ENCODE measurements at regions not wholly inside any gene's neighbourhood (a gene's known extent, or its start where the extent isn't known, plus 50 kb on each side); places are given as distances from the start of the nearest gene placed in this dataset.
"Not testable (repeated sequence)": the region's sequence is repeated elsewhere in the genome, so short reads cannot be mapped to it uniquely, and the experiment has no call there.

DNA sequence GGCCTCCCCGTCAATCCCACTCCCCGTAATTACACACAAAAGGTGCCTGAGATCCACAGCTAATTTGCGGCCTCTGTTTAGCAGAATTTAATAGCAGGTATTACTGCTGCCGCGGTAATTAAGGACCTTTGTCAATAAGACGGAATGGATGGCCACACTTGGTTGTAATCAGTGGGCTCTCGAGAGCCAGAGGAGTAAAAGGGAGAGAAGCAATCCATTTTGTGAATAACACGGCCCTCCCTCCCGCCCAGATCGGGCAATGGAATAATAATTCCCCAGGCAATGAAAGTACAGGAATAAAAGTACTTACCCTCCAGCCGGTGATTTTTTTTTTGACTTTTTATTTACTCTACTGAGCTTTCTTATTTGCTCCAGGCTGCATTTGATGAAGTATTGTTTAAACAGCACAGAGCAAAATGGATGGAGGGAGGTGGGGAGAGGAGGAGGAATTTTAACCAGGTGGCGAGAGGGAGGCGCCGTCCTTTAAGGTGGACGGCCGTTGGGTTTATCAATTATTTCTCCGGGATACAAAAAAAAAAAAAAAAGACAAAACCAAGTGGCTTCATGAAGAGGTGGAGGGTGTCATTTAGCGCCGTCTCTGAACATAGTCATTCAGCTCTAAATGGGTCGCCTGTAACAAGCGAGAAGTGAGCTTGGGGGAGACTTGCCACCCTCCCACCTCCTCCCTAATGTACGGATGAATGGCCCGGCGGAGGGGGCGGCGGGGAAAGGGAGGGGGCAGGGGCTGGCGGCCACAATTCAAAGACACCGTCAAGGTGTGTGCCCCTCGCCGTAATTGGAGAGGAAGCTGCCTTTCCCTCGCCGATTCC lies 120.3 kb downstream of the BUB3 start:
- Histone ChIP-seq H3K4me1 (ENCODE audit: insufficient read depth, poor library complexity, severe bottlenecking) (no peaks in the 10 kb centered on the region), H3K27me3 (ENCODE audit: insufficient read depth, poor library complexity, severe bottlenecking) (peaks cover 10% of the 10 kb centered on the region), H3K36me3 (ENCODE audit: low read depth) (no peaks in the 10 kb centered on the region), H3K9me3 (ENCODE audit: severe bottlenecking) (no peaks in the 10 kb centered on the region), H3K4me3 (ENCODE audit: severe bottlenecking) (no peak overlapping the region), H3K27ac (ENCODE audit: poor library complexity, severe bottlenecking) (no peak overlapping the region)
- ATAC-seq (ENCODE audit: low read depth) (no peak), DNase-seq (ENCODE audit: low spot score) (no peak)
- TF ChIP-seq, protein P1, sequence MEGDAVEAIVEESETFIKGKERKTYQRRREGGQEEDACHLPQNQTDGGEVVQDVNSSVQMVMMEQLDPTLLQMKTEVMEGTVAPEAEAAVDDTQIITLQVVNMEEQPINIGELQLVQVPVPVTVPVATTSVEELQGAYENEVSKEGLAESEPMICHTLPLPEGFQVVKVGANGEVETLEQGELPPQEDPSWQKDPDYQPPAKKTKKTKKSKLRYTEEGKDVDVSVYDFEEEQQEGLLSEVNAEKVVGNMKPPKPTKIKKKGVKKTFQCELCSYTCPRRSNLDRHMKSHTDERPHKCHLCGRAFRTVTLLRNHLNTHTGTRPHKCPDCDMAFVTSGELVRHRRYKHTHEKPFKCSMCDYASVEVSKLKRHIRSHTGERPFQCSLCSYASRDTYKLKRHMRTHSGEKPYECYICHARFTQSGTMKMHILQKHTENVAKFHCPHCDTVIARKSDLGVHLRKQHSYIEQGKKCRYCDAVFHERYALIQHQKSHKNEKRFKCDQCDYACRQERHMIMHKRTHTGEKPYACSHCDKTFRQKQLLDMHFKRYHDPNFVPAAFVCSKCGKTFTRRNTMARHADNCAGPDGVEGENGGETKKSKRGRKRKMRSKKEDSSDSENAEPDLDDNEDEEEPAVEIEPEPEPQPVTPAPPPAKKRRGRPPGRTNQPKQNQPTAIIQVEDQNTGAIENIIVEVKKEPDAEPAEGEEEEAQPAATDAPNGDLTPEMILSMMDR (IDR thresholded peaks at IDR 0.05; ENCODE audit: poor library complexity, severe bottlenecking), result no peak

DNA sequence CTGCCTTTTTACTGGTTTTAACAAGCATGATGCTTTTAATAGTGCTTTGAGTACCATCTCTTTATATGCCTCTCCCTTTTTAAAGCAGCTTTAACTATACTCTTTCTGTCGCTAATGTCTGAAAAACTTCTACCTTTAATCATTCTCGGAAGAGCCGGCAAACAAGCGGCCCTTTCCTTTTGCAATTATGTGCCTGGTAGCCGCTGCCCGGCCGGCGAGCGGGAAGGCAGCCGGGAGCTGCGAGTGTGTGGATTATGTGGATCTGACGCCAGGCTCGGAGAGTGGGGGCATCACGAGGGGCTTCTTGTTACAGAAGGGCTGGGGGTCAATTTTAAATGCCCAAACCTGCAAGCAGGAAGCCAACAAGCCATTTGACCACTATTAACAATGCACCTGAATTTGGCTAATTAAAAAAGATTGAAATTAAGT lies 120.9 kb downstream of the BUB3 start:
- 0 out of 3 replicates have a peak, but pooled peaks have one; percentile 17 for ATAC-seq (ENCODE audit: low read depth)
- Histone ChIP-seq H3K4me3 (ENCODE audit: severe bottlenecking) (no peak overlapping the region), H3K27ac (ENCODE audit: poor library complexity, severe bottlenecking) (no peak overlapping the region), H3K9me3 (ENCODE audit: severe bottlenecking) (no peaks in the 10 kb centered on the region), H3K4me1 (ENCODE audit: insufficient read depth, poor library complexity, severe bottlenecking) (no peaks in the 10 kb centered on the region), H3K36me3 (ENCODE audit: low read depth) (no peaks in the 10 kb centered on the region), H3K27me3 (ENCODE audit: insufficient read depth, poor library complexity, severe bottlenecking) (peaks cover 10% of the 10 kb centered on the region)
- TF ChIP-seq, protein P1 (IDR thresholded peaks at IDR 0.05; ENCODE audit: poor library complexity, severe bottlenecking), result no peak
- DNase-seq (ENCODE audit: low spot score), result no peak

DNA sequence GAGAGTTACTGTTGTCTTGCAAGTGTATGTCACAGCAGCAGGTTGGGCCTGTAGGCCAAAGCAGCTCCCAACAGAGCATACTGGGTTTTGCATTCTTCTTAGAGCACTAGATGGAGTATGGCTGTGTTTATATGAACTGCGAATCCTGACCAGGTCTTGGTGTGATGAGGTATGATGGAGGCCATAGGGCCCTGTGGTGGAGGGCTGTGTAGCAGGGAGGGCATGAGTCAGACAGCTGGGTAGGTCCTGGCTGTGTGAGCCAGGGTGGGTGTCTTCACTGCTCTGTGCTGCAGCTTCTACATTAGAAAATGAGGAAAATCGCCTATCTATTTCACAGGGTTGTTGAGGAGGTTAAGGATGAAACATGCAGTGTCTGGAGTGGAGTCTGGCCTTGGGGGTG lies 124.2 kb downstream of the BUB3 start:
- H3K36me3 ChIP-seq (ENCODE audit: low read depth), result no peaks in the 10 kb centered on the region
- H3K4me1 ChIP-seq (ENCODE audit: insufficient read depth, poor library complexity, severe bottlenecking), result no peaks in the 10 kb centered on the region
- DNase-seq (ENCODE audit: low spot score) (no peak), ATAC-seq (ENCODE audit: low read depth) (no peak)
- TF ChIP-seq, protein P1 (IDR thresholded peaks at IDR 0.05; ENCODE audit: poor library complexity, severe bottlenecking), result no peak
- H3K27ac ChIP-seq (ENCODE audit: poor library complexity, severe bottlenecking), result no peak overlapping the region
- peaks cover 10% of the 10 kb centered on the region for H3K27me3 ChIP-seq (ENCODE audit: insufficient read depth, poor library complexity, severe bottlenecking)
- H3K4me3 ChIP-seq (ENCODE audit: severe bottlenecking), result no peak overlapping the region
- H3K9me3 ChIP-seq (ENCODE audit: severe bottlenecking), result no peaks in the 10 kb centered on the region

DNA sequence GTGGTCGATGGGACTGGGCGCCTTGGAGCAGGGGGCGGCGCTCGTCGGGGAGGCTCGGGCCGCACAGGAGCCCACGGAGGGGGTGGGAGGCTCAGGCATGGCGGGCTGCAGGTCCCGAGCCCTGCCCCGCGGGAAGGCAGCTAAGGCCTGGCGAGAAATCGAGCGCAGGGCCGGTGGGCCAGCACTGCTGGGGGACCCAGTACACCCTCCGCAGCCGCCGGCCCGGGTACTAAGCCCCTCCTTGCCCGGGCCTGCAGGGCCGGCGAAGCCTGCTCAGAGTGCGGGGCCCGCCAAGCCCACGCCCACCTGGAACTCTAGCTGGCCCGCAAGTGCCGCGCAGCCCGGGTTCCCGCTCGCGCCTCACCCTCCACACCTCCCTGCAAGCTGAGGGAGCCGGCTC lies 129.2 kb downstream of the BUB3 start:
- not testable (repeated sequence) for H3K36me3 ChIP-seq (ENCODE audit: low read depth); H3K4me3 ChIP-seq (ENCODE audit: severe bottlenecking); H3K4me1 ChIP-seq (ENCODE audit: insufficient read depth, poor library complexity, severe bottlenecking); H3K9me3 ChIP-seq (ENCODE audit: severe bottlenecking); H3K27ac ChIP-seq (ENCODE audit: poor library complexity, severe bottlenecking); H3K27me3 ChIP-seq (ENCODE audit: insufficient read depth, poor library complexity, severe bottlenecking); ATAC-seq (ENCODE audit: low read depth); DNase-seq (ENCODE audit: low spot score)

DNA sequence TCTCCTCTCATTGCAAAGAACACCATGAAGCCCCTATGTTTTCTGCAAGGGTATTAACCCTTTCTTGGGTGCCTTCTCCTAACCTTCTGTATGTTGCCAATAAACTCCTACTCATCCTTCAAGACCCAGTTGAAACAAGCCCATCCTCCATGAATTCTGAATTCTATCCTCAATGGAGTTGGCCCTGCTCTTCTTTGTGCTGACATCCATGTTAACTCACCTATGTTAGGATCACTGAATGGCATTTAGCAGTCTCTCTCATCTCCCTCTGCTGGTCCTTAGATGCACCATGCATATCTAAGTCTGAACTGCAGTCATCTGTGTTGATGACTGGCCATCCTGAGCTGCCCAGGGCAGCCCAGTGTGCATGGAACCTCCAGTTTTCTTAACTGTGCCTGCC lies 129.8 kb downstream of the BUB3 start:
- Histone ChIP-seq H3K36me3 (ENCODE audit: low read depth) (no peaks in the 10 kb centered on the region), H3K4me1 (ENCODE audit: insufficient read depth, poor library complexity, severe bottlenecking) (peaks cover 9% of the 10 kb centered on the region), H3K9me3 (ENCODE audit: severe bottlenecking) (no peaks in the 10 kb centered on the region), H3K4me3 (ENCODE audit: severe bottlenecking) (no peak overlapping the region), H3K27ac (ENCODE audit: poor library complexity, severe bottlenecking) (no peak overlapping the region), H3K27me3 (ENCODE audit: insufficient read depth, poor library complexity, severe bottlenecking) (no peaks in the 10 kb centered on the region)
- DNase-seq (ENCODE audit: low spot score) (no peak), ATAC-seq (ENCODE audit: low read depth) (0 out of 3 replicates have a peak, but pooled peaks have one; percentile 40)
- TF ChIP-seq, protein P1 (IDR thresholded peaks at IDR 0.05; ENCODE audit: poor library complexity, severe bottlenecking), result no peak
